Rectal smooth muscle tissue (tissue), 1 donor: ENCODE measurements at regions not wholly inside any gene's neighbourhood (a gene's known extent, or its start where the extent isn't known, plus 50 kb on each side); places are given as distances from the start of the nearest gene placed in this dataset.

Experiments used
- H3K27ac ChIP-seq: one replicate; pipeline ENCODE4 v1.7.0; 2013; ENCODE audit warnings: low read depth, low read length, inconsistent platforms
- H3K27me3 ChIP-seq: one replicate; pipeline ENCODE4 v1.7.0; 2013; ENCODE audit warnings: low read length; ENCODE audit not compliant: control insufficient read depth, insufficient read depth
- H3K36me3 ChIP-seq: one replicate; pipeline ENCODE4 v1.7.0; 2013; ENCODE audit warnings: low read length; ENCODE audit not compliant: control insufficient read depth, insufficient read depth
- H3K4me1 ChIP-seq: one replicate; pipeline ENCODE4 v1.7.0; 2013; ENCODE audit warnings: low read length; ENCODE audit not compliant: control insufficient read depth, insufficient read depth
- H3K4me3 ChIP-seq: one replicate; pipeline ENCODE4 v1.7.0; 2013; ENCODE audit warnings: low read length
- H3K9ac ChIP-seq: one replicate; pipeline ENCODE4 v1.7.0; 2013; ENCODE audit warnings: low read length

GRCh38 chr4:11013094-11013664 is 328.6 kb upstream of the CLNK start:
- H3K4me3 ChIP-seq, result no peak overlapping the region
- H3K27me3 ChIP-seq, result no peaks in the 10 kb centered on the region
- no peak overlapping the region for H3K9ac ChIP-seq
- H3K36me3 ChIP-seq, result no peaks in the 10 kb centered on the region
- no peaks in the 10 kb centered on the region for H3K4me1 ChIP-seq
- H3K27ac ChIP-seq, result no peak overlapping the region

GRCh38 chr4:11011249-11011648 is 326.7 kb upstream of the CLNK start:
- H3K9ac ChIP-seq, result no peak overlapping the region
- H3K4me1 ChIP-seq, result no peaks in the 10 kb centered on the region
- no peak overlapping the region for H3K4me3 ChIP-seq

GRCh38 chr4:11010624-11011023 is 326.1 kb upstream of the CLNK start:
- Histone ChIP-seq H3K27me3 (no peaks in the 10 kb centered on the region), H3K4me1 (no peaks in the 10 kb centered on the region), H3K4me3 (no peak overlapping the region), H3K36me3 (no peaks in the 10 kb centered on the region), H3K27ac (no peak overlapping the region), H3K9ac (no peak overlapping the region)

More at GRCh38 chr4:11011249-11011648, 326.7 kb upstream of the CLNK start:
- Histone ChIP-seq H3K27ac (no peak overlapping the region), H3K36me3 (no peaks in the 10 kb centered on the region), H3K27me3 (no peaks in the 10 kb centered on the region)

GRCh38 chr4:11009281-11009680 is 324.7 kb upstream of the CLNK start:
- H3K36me3 ChIP-seq, result no peaks in the 10 kb centered on the region
- no peaks in the 10 kb centered on the region for H3K27me3 ChIP-seq
- H3K4me1 ChIP-seq, result no peaks in the 10 kb centered on the region
- H3K9ac ChIP-seq, result no peak overlapping the region
- H3K27ac ChIP-seq, result no peak overlapping the region
- H3K4me3 ChIP-seq, result no peak overlapping the region

GRCh38 chr4:11005300-11005699 is 320.7 kb upstream of the CLNK start:
- Histone ChIP-seq H3K36me3 (no peaks in the 10 kb centered on the region), H3K4me3 (no peak overlapping the region), H3K4me1 (no peaks in the 10 kb centered on the region), H3K9ac (no peak overlapping the region), H3K27me3 (no peaks in the 10 kb centered on the region), H3K27ac (no peak overlapping the region)

DNA sequence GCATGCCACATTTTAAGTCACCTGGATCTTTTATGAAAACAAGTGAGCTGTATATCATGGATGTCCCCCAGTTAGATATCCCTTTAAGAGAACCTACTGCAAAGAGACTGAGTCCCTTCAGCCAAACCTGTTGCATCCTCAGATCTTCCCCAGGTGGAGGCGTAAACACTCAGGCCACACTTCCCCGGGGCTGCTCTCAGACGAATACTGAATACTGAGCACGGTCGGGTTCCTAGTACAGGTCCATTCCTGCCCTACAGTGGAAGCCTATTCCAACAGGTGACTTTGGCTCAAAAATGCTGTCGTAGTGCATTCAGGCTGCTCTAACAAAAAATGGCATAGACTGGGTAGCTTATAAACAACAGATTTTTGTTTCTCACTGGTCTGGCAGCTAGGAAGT is 320.2 kb upstream of the CLNK start:
- Histone ChIP-seq H3K4me3 (no peak overlapping the region), H3K4me1 (no peaks in the 10 kb centered on the region), H3K27ac (no peak overlapping the region), H3K36me3 (no peaks in the 10 kb centered on the region), H3K27me3 (no peaks in the 10 kb centered on the region), H3K9ac (no peak overlapping the region)

DNA sequence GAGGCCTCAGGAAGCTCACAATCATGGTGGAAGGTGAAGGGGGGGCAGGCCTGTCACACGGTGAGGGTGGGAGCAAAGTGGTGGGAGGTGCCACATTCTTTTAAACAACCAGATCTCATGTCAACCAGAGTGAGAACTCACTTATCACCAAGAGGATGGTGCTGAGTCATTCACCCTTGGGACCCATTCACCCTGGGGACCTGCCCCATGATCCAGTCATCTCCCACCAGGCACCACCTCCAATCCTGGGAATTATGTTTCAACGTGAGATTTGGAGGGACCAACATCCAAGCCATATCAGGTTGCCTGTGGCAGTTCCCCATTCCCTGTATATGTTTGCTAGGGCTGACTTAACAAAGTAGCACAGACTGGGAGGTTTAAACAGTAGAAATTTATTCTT is 318.4 kb upstream of the CLNK start:
- Histone ChIP-seq H3K9ac (no peak overlapping the region), H3K27me3 (no peaks in the 10 kb centered on the region), H3K36me3 (no peaks in the 10 kb centered on the region), H3K27ac (no peak overlapping the region), H3K4me3 (no peak overlapping the region), H3K4me1 (no peaks in the 10 kb centered on the region)

DNA sequence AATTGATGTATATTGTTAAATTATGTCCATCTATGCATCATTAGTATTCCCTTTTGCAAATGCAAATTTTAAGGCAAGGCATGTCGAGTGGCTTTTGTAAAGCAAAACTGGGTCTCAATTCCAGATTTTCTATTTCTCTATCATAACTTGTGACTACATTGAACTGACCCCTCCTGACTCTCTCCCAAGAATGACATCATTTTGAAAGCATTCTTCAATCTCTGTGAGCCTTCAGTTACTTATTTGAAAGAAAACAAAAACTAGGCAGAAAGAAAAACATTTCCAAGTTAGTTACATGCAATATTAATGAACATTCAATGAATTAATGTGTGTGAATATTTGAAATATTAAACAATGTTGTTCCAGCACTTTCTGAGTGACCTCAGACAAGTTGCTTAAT is 314.3 kb upstream of the CLNK start:
- Histone ChIP-seq H3K4me1 (no peaks in the 10 kb centered on the region), H3K27me3 (no peaks in the 10 kb centered on the region), H3K9ac (no peak overlapping the region), H3K36me3 (no peaks in the 10 kb centered on the region), H3K4me3 (no peak overlapping the region), H3K27ac (no peak overlapping the region)

GRCh38 chr4:10984815-10985214 is 300.2 kb upstream of the CLNK start:
- no peak overlapping the region for H3K9ac ChIP-seq
- no peak overlapping the region for H3K4me3 ChIP-seq
- no peaks in the 10 kb centered on the region for H3K36me3 ChIP-seq
- H3K27me3 ChIP-seq, result no peaks in the 10 kb centered on the region
- no peak overlapping the region for H3K27ac ChIP-seq
- H3K4me1 ChIP-seq, result no peaks in the 10 kb centered on the region

DNA sequence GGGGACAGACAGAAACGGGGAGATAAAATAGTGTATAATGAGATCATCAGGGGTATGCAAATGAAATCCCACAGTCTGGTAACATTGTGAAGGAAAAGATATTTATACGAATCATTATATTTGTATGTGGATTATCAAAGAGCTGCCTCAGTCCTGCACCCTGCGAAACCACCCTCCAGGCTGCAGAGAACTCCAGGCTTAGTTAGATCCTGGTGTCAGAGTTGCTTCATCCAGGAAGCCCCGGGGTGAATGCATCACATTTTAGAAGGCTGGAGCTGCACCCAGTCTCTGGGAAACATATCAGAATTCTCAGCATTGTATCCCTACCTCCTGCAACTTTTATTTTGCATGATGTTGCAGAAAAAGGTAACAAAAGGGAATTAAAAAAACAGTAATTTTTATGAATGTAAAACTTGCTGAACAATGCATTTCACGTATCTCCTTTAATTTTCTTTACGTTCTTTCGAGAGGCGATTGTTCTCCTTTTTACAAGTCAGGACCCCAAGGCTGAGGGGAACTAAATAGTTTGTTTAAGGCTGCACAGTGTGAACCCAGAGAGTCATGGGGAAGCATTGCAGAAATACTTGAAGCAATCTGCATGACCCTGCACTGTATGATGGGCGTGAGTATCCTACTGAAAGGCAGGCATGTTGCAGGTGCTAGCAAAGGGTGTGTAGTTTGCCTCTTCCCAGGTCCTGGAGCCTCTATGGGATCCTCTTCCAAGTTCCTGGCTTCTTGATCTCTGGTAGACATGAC is 299.5 kb upstream of the CLNK start:
- no peaks in the 10 kb centered on the region for H3K27me3 ChIP-seq
- no peaks in the 10 kb centered on the region for H3K4me1 ChIP-seq
- no peaks in the 10 kb centered on the region for H3K36me3 ChIP-seq
- no peak overlapping the region for H3K4me3 ChIP-seq
- H3K27ac ChIP-seq, result no peak overlapping the region
- no peak overlapping the region for H3K9ac ChIP-seq

- Histone ChIP-seq H3K9ac (no peak overlapping the region), H3K4me3 (no peak overlapping the region), H3K27ac (no peak overlapping the region), H3K4me1 (no peaks in the 10 kb centered on the region), H3K36me3 (no peaks in the 10 kb centered on the region), H3K27me3 (no peaks in the 10 kb centered on the region)
These were observed 298.7 kb upstream of the CLNK start for GRCh38 chr4:10983268-10983667.

- no peaks in the 10 kb centered on the region for H3K27me3 ChIP-seq
- no peak overlapping the region for H3K4me3 ChIP-seq
- no peak overlapping the region for H3K9ac ChIP-seq
- H3K4me1 ChIP-seq, result no peaks in the 10 kb centered on the region
- no peak overlapping the region for H3K27ac ChIP-seq
- no peaks in the 10 kb centered on the region for H3K36me3 ChIP-seq
These were observed 297.7 kb upstream of the CLNK start for GRCh38 chr4:10982305-10982704.

DNA sequence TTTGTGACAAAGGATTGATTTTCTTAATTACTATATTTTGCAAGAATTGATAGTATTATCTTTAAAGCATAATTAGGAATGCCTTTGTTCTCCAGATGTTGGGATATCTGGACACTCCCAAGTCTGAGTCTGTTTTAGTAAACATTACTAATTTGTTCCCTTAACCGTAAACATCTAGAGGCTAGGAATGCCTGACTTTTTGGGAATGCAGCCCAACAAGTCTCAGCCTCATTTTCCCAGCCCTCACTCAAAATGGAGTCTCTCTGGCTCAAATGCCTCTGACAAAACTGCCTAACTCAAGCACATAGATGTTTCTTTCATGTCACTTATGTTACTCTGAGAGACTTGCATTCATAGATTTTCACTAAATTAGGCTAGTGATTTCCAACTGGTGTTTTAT is 297.0 kb upstream of the CLNK start:
- Histone ChIP-seq H3K27me3 (no peaks in the 10 kb centered on the region), H3K4me1 (no peaks in the 10 kb centered on the region), H3K4me3 (no peak overlapping the region), H3K36me3 (no peaks in the 10 kb centered on the region), H3K9ac (no peak overlapping the region), H3K27ac (no peak overlapping the region)
